ENCODE measurements at regions not wholly inside any gene's neighbourhood (a gene's known extent, or its start where the extent isn't known, plus 50 kb on each side); places are given as distances from the start of the nearest gene placed in this dataset.
"Not testable (repeated sequence)": the region's sequence is repeated elsewhere in the genome, so short reads cannot be mapped to it uniquely, and the experiment has no call there.

GRCh38 chr2:64889803-64890202, 99.4 kb upstream of the SLC1A4 start:
- no peak for TF ChIP-seq CTCF (IDR thresholded peaks at IDR 0.05; ENCODE audit: low read depth, low read length, missing control alignments)
- H3K4me3 ChIP-seq (replicated peaks; ENCODE audit: low read depth, low read length): no peak overlapping the region
- no peak for DNase-seq (ENCODE audit: extremely low read depth, low read depth)

GRCh38 chr2:64896572-64896971, 92.6 kb upstream of the SLC1A4 start:
- not testable (repeated sequence) for H3K4me3 ChIP-seq (replicated peaks; ENCODE audit: low read depth, low read length); DNase-seq (ENCODE audit: extremely low read depth, low read depth)

- no peak for DNase-seq (ENCODE audit: extremely low read depth, low read depth)
- TF ChIP-seq CTCF (IDR thresholded peaks at IDR 0.05; ENCODE audit: low read depth, low read length, missing control alignments): no peak
- H3K4me3 ChIP-seq (replicated peaks; ENCODE audit: low read depth, low read length): no peak overlapping the region
Observed at GRCh38 chr2:64899081-64899865, 89.9 kb upstream of the SLC1A4 start.

GRCh38 chr2:64899876-64900275, 89.3 kb upstream of the SLC1A4 start:
- H3K4me3 ChIP-seq (replicated peaks; ENCODE audit: low read depth, low read length); DNase-seq (ENCODE audit: extremely low read depth, low read depth): not testable (repeated sequence)

- TF ChIP-seq CTCF (IDR thresholded peaks at IDR 0.05; ENCODE audit: low read depth, low read length, missing control alignments): no peak
- H3K4me3 ChIP-seq (replicated peaks; ENCODE audit: low read depth, low read length): no peak overlapping the region
- no peak for DNase-seq (ENCODE audit: extremely low read depth, low read depth)
Observed at GRCh38 chr2:64904413-64905329, 84.5 kb upstream of the SLC1A4 start.

GRCh38 chr2:64905338-64906024, 83.7 kb upstream of the SLC1A4 start:
- no peak overlapping the region for H3K4me3 ChIP-seq (replicated peaks; ENCODE audit: low read depth, low read length)
- no peak for DNase-seq (ENCODE audit: extremely low read depth, low read depth)
- TF ChIP-seq CTCF (IDR thresholded peaks at IDR 0.05; ENCODE audit: low read depth, low read length, missing control alignments): no peak

GRCh38 chr2:64906853-64907536, 82.2 kb upstream of the SLC1A4 start:
- no peak for DNase-seq (ENCODE audit: extremely low read depth, low read depth)
- no peak overlapping the region for H3K4me3 ChIP-seq (replicated peaks; ENCODE audit: low read depth, low read length)
- no peak for TF ChIP-seq CTCF (IDR thresholded peaks at IDR 0.05; ENCODE audit: low read depth, low read length, missing control alignments)

All from HFF-Myc (cell line).